ENCODE measurements at regions not wholly inside any gene's neighbourhood (a gene's known extent, or its start where the extent isn't known, plus 50 kb on each side); places are given as distances from the start of the nearest gene placed in this dataset.
"Not testable (repeated sequence)": the region's sequence is repeated elsewhere in the genome, so short reads cannot be mapped to it uniquely, and the experiment has no call there.

- Histone ChIP-seq H3K27me3 (ENCODE audit: insufficient read depth, insufficient read length) (no peaks in the 10 kb centered on the region), H3K36me3 (ENCODE audit: insufficient read depth, insufficient read length, low read length) (no peaks in the 10 kb centered on the region), H3K4me1 (ENCODE audit: insufficient read depth, insufficient read length) (no peaks in the 10 kb centered on the region), H3K4me3 (ENCODE audit: insufficient read length, low read depth) (no peak overlapping the region), H3K9me3 (ENCODE audit: insufficient read depth, low read length) (peaks cover 3% of the 10 kb centered on the region; the same call in 1 of the 2 replicates), H3K9ac (ENCODE audit: insufficient read length, low read depth) (no peak overlapping the region)
- no peak for TF ChIP-seq SUZ12 (IDR thresholded peaks at IDR 0.05; ENCODE audit: extremely low read depth, insufficient read depth, insufficient read length)
- no peak for TF ChIP-seq ZNF274 (IDR thresholded peaks at IDR 0.05; ENCODE audit: low read depth, low read length)
- no peak for TF ChIP-seq YY1 (IDR thresholded peaks at IDR 0.05; ENCODE audit: insufficient read depth, insufficient read length)
- no peak for DNase-seq (ENCODE audit: low read depth, low spot score)
Measured at GRCh38 chr10:21043044-21043443, 145.9 kb upstream of the NEBL start.

DNA sequence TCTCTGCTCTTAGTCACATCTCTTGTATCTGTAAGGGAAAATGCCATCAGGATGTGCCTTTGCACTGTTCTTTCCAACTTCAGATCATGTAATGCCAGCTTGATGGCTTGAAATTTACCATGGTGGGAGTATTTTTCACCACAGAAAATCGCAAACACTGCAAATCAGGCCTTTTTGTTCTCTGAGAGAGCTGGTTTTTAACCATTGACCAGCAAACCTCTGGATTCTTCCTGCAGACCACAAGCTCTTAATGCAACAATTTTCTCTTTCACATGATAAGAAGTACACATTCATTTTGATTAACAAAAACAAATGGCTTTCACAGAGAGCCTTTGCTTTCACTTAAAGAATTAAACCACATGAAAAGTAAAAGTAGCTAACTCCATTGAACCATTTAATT lies 145.4 kb upstream of the NEBL start:
- TF ChIP-seq SUZ12 (IDR thresholded peaks at IDR 0.05; ENCODE audit: extremely low read depth, insufficient read depth, insufficient read length) (no peak), YY1 (IDR thresholded peaks at IDR 0.05; ENCODE audit: insufficient read depth, insufficient read length) (no peak), ZNF274 (IDR thresholded peaks at IDR 0.05; ENCODE audit: low read depth, low read length) (no peak)
- no peak overlapping the region for H3K9ac ChIP-seq (ENCODE audit: insufficient read length, low read depth)
- DNase-seq (ENCODE audit: low read depth, low spot score): no peak
- no peaks in the 10 kb centered on the region for H3K36me3 ChIP-seq (ENCODE audit: insufficient read depth, insufficient read length, low read length)
- H3K9me3 ChIP-seq (ENCODE audit: insufficient read depth, low read length): peaks cover 3% of the 10 kb centered on the region; the same call in 1 of the 2 replicates
- no peaks in the 10 kb centered on the region for H3K27me3 ChIP-seq (ENCODE audit: insufficient read depth, insufficient read length)
- no peak overlapping the region for H3K4me3 ChIP-seq (ENCODE audit: insufficient read length, low read depth)
- H3K4me1 ChIP-seq (ENCODE audit: insufficient read depth, insufficient read length): no peaks in the 10 kb centered on the region

DNA sequence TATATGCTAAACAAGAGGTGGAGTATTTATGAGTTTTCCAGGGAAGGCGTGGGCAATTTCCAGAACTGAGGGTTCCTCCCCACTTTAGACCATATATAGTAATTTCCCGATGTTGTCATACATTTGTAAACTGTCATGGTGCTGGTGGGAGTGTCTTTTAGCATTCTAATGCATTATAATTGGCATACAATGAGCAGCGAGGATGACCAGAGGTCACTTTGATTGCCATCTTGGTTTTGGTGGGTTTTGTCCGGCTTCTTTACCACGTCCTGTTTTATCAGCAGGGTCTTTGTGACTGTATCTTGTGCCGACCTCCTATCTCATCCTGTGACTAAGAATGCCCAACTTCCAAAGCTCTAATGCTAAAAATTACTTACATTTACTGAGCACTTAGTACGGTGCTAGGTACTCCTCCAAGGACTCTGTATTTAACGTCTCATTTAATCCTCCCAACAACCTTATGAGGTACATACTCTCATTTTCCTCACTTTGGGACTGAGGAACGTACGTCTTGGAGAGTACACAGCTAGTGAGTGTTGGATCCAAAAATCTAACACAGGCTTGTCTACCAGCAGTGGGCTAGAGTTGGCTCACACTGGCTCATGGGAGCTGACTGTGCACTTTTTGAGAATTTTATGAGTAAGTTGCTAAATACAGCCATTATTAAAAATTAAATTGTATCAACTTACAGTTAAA lies 144.8 kb upstream of the NEBL start:
- Histone ChIP-seq H3K36me3 (ENCODE audit: insufficient read depth, insufficient read length, low read length) (no peaks in the 10 kb centered on the region), H3K27me3 (ENCODE audit: insufficient read depth, insufficient read length) (no peaks in the 10 kb centered on the region), H3K4me1 (ENCODE audit: insufficient read depth, insufficient read length) (no peaks in the 10 kb centered on the region), H3K9ac (ENCODE audit: insufficient read length, low read depth) (no peak overlapping the region), H3K4me3 (ENCODE audit: insufficient read length, low read depth) (no peak overlapping the region), H3K9me3 (ENCODE audit: insufficient read depth, low read length) (peaks cover 3% of the 10 kb centered on the region; the same call in 1 of the 2 replicates)
- DNase-seq (ENCODE audit: low read depth, low spot score): no peak
- no peak for TF ChIP-seq SUZ12 (IDR thresholded peaks at IDR 0.05; ENCODE audit: extremely low read depth, insufficient read depth, insufficient read length)

DNA sequence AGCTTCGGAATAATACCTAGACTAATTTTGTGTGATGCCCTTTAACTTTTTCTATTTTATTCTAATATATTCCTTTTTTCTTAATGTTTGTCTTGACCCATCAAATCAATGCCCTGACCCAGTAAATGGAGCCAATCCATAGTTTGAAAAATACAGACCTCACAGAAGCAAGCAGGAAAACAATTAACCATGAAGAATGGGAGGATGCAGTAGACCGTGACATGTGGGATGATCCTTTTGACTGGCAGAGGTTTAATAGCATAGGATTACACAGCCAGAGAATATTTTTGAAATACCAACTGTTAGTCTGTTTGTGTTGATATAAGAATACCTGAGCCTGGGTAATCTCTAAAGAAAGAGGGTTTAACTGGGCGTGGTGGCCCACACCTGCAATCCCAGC lies 142.6 kb upstream of the NEBL start:
- Histone ChIP-seq H3K9ac (ENCODE audit: insufficient read length, low read depth) (no peak overlapping the region), H3K4me3 (ENCODE audit: insufficient read length, low read depth) (no peak overlapping the region), H3K9me3 (ENCODE audit: insufficient read depth, low read length) (peaks cover 3% of the 10 kb centered on the region; the same call in 1 of the 2 replicates), H3K4me1 (ENCODE audit: insufficient read depth, insufficient read length) (no peaks in the 10 kb centered on the region), H3K27me3 (ENCODE audit: insufficient read depth, insufficient read length) (no peaks in the 10 kb centered on the region), H3K36me3 (ENCODE audit: insufficient read depth, insufficient read length, low read length) (no peaks in the 10 kb centered on the region)
- TF ChIP-seq ZNF274 (IDR thresholded peaks at IDR 0.05; ENCODE audit: low read depth, low read length): no peak
- no peak for TF ChIP-seq YY1 (IDR thresholded peaks at IDR 0.05; ENCODE audit: insufficient read depth, insufficient read length)
- TF ChIP-seq SUZ12 (IDR thresholded peaks at IDR 0.05; ENCODE audit: extremely low read depth, insufficient read depth, insufficient read length): no peak
- DNase-seq (ENCODE audit: low read depth, low spot score): no peak

GRCh38 chr10:21036757-21037156 lies 139.6 kb upstream of the NEBL start:
- Histone ChIP-seq H3K36me3 (ENCODE audit: insufficient read depth, insufficient read length, low read length) (no peaks in the 10 kb centered on the region), H3K27me3 (ENCODE audit: insufficient read depth, insufficient read length) (no peaks in the 10 kb centered on the region), H3K9me3 (ENCODE audit: insufficient read depth, low read length) (peaks cover 2% of the 10 kb centered on the region; the same call in 1 of the 2 replicates), H3K4me1 (ENCODE audit: insufficient read depth, insufficient read length) (no peaks in the 10 kb centered on the region), H3K9ac (ENCODE audit: insufficient read length, low read depth) (no peak overlapping the region), H3K4me3 (ENCODE audit: insufficient read length, low read depth) (no peak overlapping the region)
- no peak for DNase-seq (ENCODE audit: low read depth, low spot score)
- TF ChIP-seq SUZ12 (IDR thresholded peaks at IDR 0.05; ENCODE audit: extremely low read depth, insufficient read depth, insufficient read length) (no peak), YY1 (IDR thresholded peaks at IDR 0.05; ENCODE audit: insufficient read depth, insufficient read length) (no peak), ZNF274 (IDR thresholded peaks at IDR 0.05; ENCODE audit: low read depth, low read length) (no peak)

GRCh38 chr10:21034770-21035169 lies 137.7 kb upstream of the NEBL start:
- H3K27me3 ChIP-seq (ENCODE audit: insufficient read depth, insufficient read length); H3K9me3 ChIP-seq (ENCODE audit: insufficient read depth, low read length); DNase-seq (ENCODE audit: low read depth, low spot score); H3K4me1 ChIP-seq (ENCODE audit: insufficient read depth, insufficient read length); H3K9ac ChIP-seq (ENCODE audit: insufficient read length, low read depth); H3K36me3 ChIP-seq (ENCODE audit: insufficient read depth, insufficient read length, low read length); H3K4me3 ChIP-seq (ENCODE audit: insufficient read length, low read depth): not testable (repeated sequence)

DNA sequence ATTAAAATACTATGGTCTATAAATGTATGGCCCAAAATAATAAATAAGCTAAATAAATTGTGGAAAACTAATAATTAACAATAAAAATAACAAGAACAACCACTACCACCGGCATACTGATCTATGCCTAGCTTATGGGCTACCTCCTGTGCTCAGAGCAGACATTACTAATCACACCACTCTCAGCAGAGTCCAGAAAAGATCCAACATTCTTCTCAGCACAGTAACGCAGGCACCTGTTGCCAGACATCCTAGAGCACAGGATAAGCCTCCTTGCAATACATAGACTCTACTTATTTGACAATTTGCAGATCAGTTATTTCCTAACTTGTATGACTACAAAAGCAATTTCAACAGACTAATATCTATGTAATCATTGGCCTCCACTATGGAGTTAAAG lies 137.1 kb upstream of the NEBL start:
- Histone ChIP-seq H3K4me1 (ENCODE audit: insufficient read depth, insufficient read length) (no peaks in the 10 kb centered on the region), H3K4me3 (ENCODE audit: insufficient read length, low read depth) (no peak overlapping the region), H3K9me3 (ENCODE audit: insufficient read depth, low read length) (no peaks in the 10 kb centered on the region), H3K27me3 (ENCODE audit: insufficient read depth, insufficient read length) (no peaks in the 10 kb centered on the region), H3K36me3 (ENCODE audit: insufficient read depth, insufficient read length, low read length) (no peaks in the 10 kb centered on the region), H3K9ac (ENCODE audit: insufficient read length, low read depth) (no peak overlapping the region)
- TF ChIP-seq SUZ12 (IDR thresholded peaks at IDR 0.05; ENCODE audit: extremely low read depth, insufficient read depth, insufficient read length) (no peak), ZNF274 (IDR thresholded peaks at IDR 0.05; ENCODE audit: low read depth, low read length) (no peak), YY1 (IDR thresholded peaks at IDR 0.05; ENCODE audit: insufficient read depth, insufficient read length) (no peak)
- DNase-seq (ENCODE audit: low read depth, low spot score): no peak

All from NT2/D1 (cell line).